H9 (cell line): ENCODE measurements at regions not wholly inside any gene's neighbourhood (a gene's known extent, or its start where the extent isn't known, plus 50 kb on each side); places are given as distances from the start of the nearest gene placed in this dataset.

Experiments
- DNase-seq: peaks from one replicate; pipeline ENCODE4 v3.0.0-alpha.2; 2017
- H2AFZ ChIP-seq: one replicate; pipeline ENCODE4 v1.6.1; 2013; ENCODE audit warnings: mild to moderate bottlenecking, low read length, control low read depth, moderate library complexity
- H2AK5ac ChIP-seq: 2 replicates; pipeline ENCODE4 v1.6.1; 2013; ENCODE audit warnings: low read length, control low read depth, mixed read lengths; ENCODE audit not compliant: insufficient read length
- H2BK120ac ChIP-seq: one replicate; pipeline ENCODE4 v1.6.1; 2013; ENCODE audit warnings: low read depth, mild to moderate bottlenecking, low read length, control low read depth, inconsistent platforms; ENCODE audit not compliant: poor library complexity, severe bottlenecking
- H2BK12ac ChIP-seq: 2 replicates; pipeline ENCODE4 v1.6.1; 2013; ENCODE audit warnings: low read length, control low read depth, mixed read lengths, low read depth; ENCODE audit not compliant: insufficient read length
- H2BK15ac ChIP-seq: 2 replicates; pipeline ENCODE4 v1.6.1; 2013; ENCODE audit warnings: low read depth, low read length, control low read depth
- H2BK20ac ChIP-seq: one replicate; pipeline ENCODE4 v1.6.1; 2013; ENCODE audit warnings: low read depth, mild to moderate bottlenecking, low read length, control low read depth, inconsistent platforms; ENCODE audit not compliant: poor library complexity, severe bottlenecking
- H2BK5ac ChIP-seq: 2 replicates; pipeline ENCODE4 v1.6.1; 2013; ENCODE audit warnings: low read length, control low read depth, mixed read lengths; ENCODE audit not compliant: insufficient read length
- H3K14ac ChIP-seq: 2 replicates; pipeline ENCODE4 v1.6.1; 2013; ENCODE audit warnings: low read length, control low read depth; ENCODE audit not compliant: insufficient read depth
- H3K18ac ChIP-seq: 2 replicates; pipeline ENCODE4 v1.6.1; 2013; ENCODE audit warnings: low read depth, mild to moderate bottlenecking, mixed read lengths, low read length, control low read depth; ENCODE audit not compliant: insufficient read length
- H3K23ac ChIP-seq: 2 replicates; pipeline ENCODE4 v1.6.1; 2013; ENCODE audit warnings: low read length, control low read depth, mixed read lengths, low read depth; ENCODE audit not compliant: insufficient read length
- H3K23me2 ChIP-seq: 2 replicates; pipeline ENCODE4 v1.6.1; 2013; ENCODE audit warnings: low read depth, mild to moderate bottlenecking, mixed read lengths, low read length, control low read depth; ENCODE audit not compliant: insufficient read length, poor library complexity, severe bottlenecking
- H3K27ac ChIP-seq: 2 replicates; pipeline ENCODE4 v1.5.1; 2013; ENCODE audit warnings: low read length, control low read depth, mixed read lengths, low read depth; ENCODE audit not compliant: insufficient read length
- H3K27me3 ChIP-seq: 2 replicates; pipeline ENCODE4 v1.6.1; 2013; ENCODE audit warnings: low read length, control low read depth, inconsistent platforms; ENCODE audit not compliant: insufficient read depth
- H3K4ac ChIP-seq: 2 replicates; pipeline ENCODE4 v1.6.1; 2013; ENCODE audit warnings: low read depth, mild to moderate bottlenecking, control low read depth, inconsistent platforms, low read length, moderate library complexity
- H3K4me1 ChIP-seq: 2 replicates; pipeline ENCODE4 v1.6.1; 2013; ENCODE audit warnings: low read length, control low read depth, inconsistent platforms; ENCODE audit not compliant: insufficient read depth
- H3K4me2 ChIP-seq: 2 replicates; pipeline ENCODE4 v1.6.1; 2013; ENCODE audit warnings: low read length, control low read depth, mixed read lengths; ENCODE audit not compliant: insufficient read length, insufficient read depth
- H3K56ac ChIP-seq: 2 replicates; pipeline ENCODE4 v1.6.1; 2013; ENCODE audit warnings: low read depth, mild to moderate bottlenecking, mixed read lengths, low read length, control low read depth; ENCODE audit not compliant: insufficient read length
- H3K79me1 ChIP-seq: 2 replicates; pipeline ENCODE4 v1.6.1; 2013; ENCODE audit warnings: low read depth, mild to moderate bottlenecking, moderate library complexity, low read length, control low read depth, inconsistent platforms; ENCODE audit not compliant: insufficient read depth, poor library complexity, severe bottlenecking
- H3K79me2 ChIP-seq: 2 replicates; pipeline ENCODE4 v1.6.1; 2013; ENCODE audit warnings: low read length, control low read depth, inconsistent platforms; ENCODE audit not compliant: insufficient read depth
- H3K9ac ChIP-seq: 2 replicates; pipeline ENCODE4 v1.6.1; 2013; ENCODE audit warnings: low read length, control low read depth, mixed read lengths; ENCODE audit not compliant: insufficient read length; ENCODE audit errors: extremely low read depth
- H3K9me3 ChIP-seq: one replicate; pipeline ENCODE4 v1.6.1; 2013; ENCODE audit warnings: low read depth, low read length, inconsistent platforms; ENCODE audit not compliant: control insufficient read depth
- H3T11ph ChIP-seq: one replicate; pipeline ENCODE4 v1.6.1; 2013; ENCODE audit warnings: mild to moderate bottlenecking, low read length, control low read depth, inconsistent platforms
- H4K20me1 ChIP-seq: one replicate; pipeline ENCODE4 v1.6.1; 2013; ENCODE audit not compliant: control insufficient read depth, insufficient read length, insufficient read depth
- H4K5ac ChIP-seq: 2 replicates; pipeline ENCODE4 v1.6.1; 2013; ENCODE audit warnings: low read depth, mild to moderate bottlenecking, mixed read lengths, low read length, control low read depth; ENCODE audit not compliant: insufficient read length
- H4K8ac ChIP-seq: replicated peaks from 2 replicates; pipeline ENCODE4 v1.6.1; 2013; ENCODE audit warnings: low read length, control low read depth, mixed read lengths, low read depth; ENCODE audit not compliant: insufficient read length
- H4K91ac ChIP-seq: 2 replicates; pipeline ENCODE4 v1.6.1; 2013; ENCODE audit warnings: low read depth, mild to moderate bottlenecking, moderate library complexity, mixed read lengths, low read length, control low read depth; ENCODE audit not compliant: insufficient read length
- H3K27ac Mint-ChIP-seq, 3 experiments: 2 replicates in 2 of 3; 3 replicates in 1 of 3; pipeline ENCODE4 v1.8.0; 2020 to 2021; ENCODE audit warnings: mixed read lengths in 3 of 3, mild to moderate bottlenecking in 1 of 3, moderate library complexity in 1 of 3
- H3K27me3 Mint-ChIP-seq: 2 replicates; pipeline ENCODE4 v1.8.0; 2021; ENCODE audit warnings: low read depth, mild to moderate bottlenecking, moderate library complexity, mixed read lengths
- H3K36me3 Mint-ChIP-seq, 3 experiments: 2 replicates in 2 of 3; 3 replicates in 1 of 3; pipeline ENCODE4 v1.8.0; 2020 to 2021; ENCODE audit warnings: low read depth in 3 of 3, mixed read lengths in 3 of 3; ENCODE audit not compliant: insufficient read depth in 1 of 3
- H3K4me1 Mint-ChIP-seq, 2 experiments: 2 replicates each; pipeline ENCODE4 v1.8.0; 2020; ENCODE audit warnings: mixed read lengths in 2 of 2
- H3K4me3 Mint-ChIP-seq, 2 experiments: 2 replicates in 1 of 2; 3 replicates in 1 of 2; pipeline ENCODE4 v1.8.0; 2020 to 2021; ENCODE audit warnings: mild to moderate bottlenecking in 2 of 2, mixed read lengths in 2 of 2, moderate library complexity in 1 of 2
- H3K9me3 Mint-ChIP-seq, 2 experiments: 2 replicates in 1 of 2; 3 replicates in 1 of 2; pipeline ENCODE4 v1.8.0; 2020; ENCODE audit warnings: mild to moderate bottlenecking in 2 of 2, mixed read lengths in 2 of 2, moderate library complexity in 1 of 2
- WGBS: extraction: QIAGEN DNeasy Blood & Tissue Kit; methylation state at CpG from one replicate; pipeline ENCODE4 v1.1.7; 2013; ENCODE audit warnings: missing lambda C conversion rate, low lambda C conversion rate, mixed read lengths; ENCODE audit not compliant: insufficient read length; ENCODE audit errors: extremely low coverage; 5-methylcytosine and 5-hydroxymethylcytosine counted together
- TF ChIP-seq, protein P1 (sequence below): fragments of 200-600 bp; sonication (generic); conservative IDR thresholded peaks from 3 replicates; pipeline ENCODE4 v1.8.0; 2021; ENCODE audit warnings: antibody characterized with exemption, mild to moderate bottlenecking

DNA sequence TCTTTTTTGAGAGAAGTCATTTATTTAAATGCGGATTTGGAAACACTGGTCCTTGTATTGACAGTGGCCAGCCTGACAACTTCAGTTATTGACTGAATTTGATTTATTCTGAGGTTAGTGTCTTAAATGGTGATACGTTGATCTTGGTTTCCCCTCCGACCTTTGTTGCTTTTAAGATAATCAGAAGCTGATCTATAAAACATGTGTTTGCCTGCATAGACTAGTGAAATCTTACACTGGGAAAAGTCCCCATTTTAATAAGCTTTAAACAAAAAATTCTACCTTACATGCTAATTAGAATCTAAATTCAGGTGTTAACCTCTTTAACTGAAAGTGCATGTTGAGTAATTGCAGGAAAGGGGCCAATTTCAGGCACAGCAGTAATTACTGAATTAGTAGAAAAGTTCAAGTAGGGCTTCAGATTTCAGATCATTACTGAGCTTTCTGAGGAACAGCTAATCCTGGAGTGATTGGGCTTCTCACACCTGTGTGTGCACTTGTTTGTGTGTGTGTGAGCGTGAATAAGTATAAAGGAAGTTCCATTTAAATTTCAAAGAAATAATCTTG lies 221.4 kb downstream of the SOX2 start:
- H3K56ac ChIP-seq: no peak overlapping the region
- H3K9me3 Mint-ChIP-seq: peaks cover 0 to 1% of the 10 kb centered on the region in 2 experiments; a peak in 3 of 5 replicates
- TF ChIP-seq, protein P1, sequence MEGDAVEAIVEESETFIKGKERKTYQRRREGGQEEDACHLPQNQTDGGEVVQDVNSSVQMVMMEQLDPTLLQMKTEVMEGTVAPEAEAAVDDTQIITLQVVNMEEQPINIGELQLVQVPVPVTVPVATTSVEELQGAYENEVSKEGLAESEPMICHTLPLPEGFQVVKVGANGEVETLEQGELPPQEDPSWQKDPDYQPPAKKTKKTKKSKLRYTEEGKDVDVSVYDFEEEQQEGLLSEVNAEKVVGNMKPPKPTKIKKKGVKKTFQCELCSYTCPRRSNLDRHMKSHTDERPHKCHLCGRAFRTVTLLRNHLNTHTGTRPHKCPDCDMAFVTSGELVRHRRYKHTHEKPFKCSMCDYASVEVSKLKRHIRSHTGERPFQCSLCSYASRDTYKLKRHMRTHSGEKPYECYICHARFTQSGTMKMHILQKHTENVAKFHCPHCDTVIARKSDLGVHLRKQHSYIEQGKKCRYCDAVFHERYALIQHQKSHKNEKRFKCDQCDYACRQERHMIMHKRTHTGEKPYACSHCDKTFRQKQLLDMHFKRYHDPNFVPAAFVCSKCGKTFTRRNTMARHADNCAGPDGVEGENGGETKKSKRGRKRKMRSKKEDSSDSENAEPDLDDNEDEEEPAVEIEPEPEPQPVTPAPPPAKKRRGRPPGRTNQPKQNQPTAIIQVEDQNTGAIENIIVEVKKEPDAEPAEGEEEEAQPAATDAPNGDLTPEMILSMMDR: no peak
- H2BK20ac ChIP-seq: no peak overlapping the region
- peaks cover 3% of the 10 kb centered on the region; the same call in 1 of the 2 replicates for H3K4me1 ChIP-seq
- H2BK15ac ChIP-seq: no peak overlapping the region
- no peaks in the 10 kb centered on the region for H3K27me3 Mint-ChIP-seq
- H4K5ac ChIP-seq: no peak overlapping the region
- H3K27ac ChIP-seq: no peak overlapping the region
- no peak overlapping the region for H2BK5ac ChIP-seq
- H4K91ac ChIP-seq: no peak overlapping the region
- no CpG with 5 or more reads among the region's 4 CpGs for WGBS
- no peak overlapping the region for H2BK12ac ChIP-seq
- H3K4ac ChIP-seq: no peak overlapping the region
- H3K79me2 ChIP-seq: no peaks in the 10 kb centered on the region
- H3K14ac ChIP-seq: no peak overlapping the region
- H3K79me1 ChIP-seq: no peaks in the 10 kb centered on the region
- no peaks in the 10 kb centered on the region for H3K9me3 ChIP-seq
- H3T11ph ChIP-seq: no peak overlapping the region
- H3K23me2 ChIP-seq: no peaks in the 10 kb centered on the region
- no peak overlapping the region for H3K18ac ChIP-seq
- H4K8ac ChIP-seq: no peak overlapping the region
- H3K27me3 ChIP-seq: no peaks in the 10 kb centered on the region
- H3K36me3 Mint-ChIP-seq: peaks cover 0 to 2% (median 1%) of the 10 kb centered on the region in 3 experiments; a peak in 5 of 7 replicates
- no peak overlapping the region for H3K4me3 Mint-ChIP-seq
- no peak overlapping the region for H3K27ac Mint-ChIP-seq
- no peak overlapping the region for H2AFZ ChIP-seq
- no peak for DNase-seq
- no peak overlapping the region for H2BK120ac ChIP-seq
- no peaks in the 10 kb centered on the region for H4K20me1 ChIP-seq
- H3K9ac ChIP-seq: no peak overlapping the region
- peaks cover 12 to 18% of the 10 kb centered on the region in 2 experiments for H3K4me1 Mint-ChIP-seq
- H3K23ac ChIP-seq: no peak overlapping the region
- no peak overlapping the region for H3K4me2 ChIP-seq
- H2AK5ac ChIP-seq: no peak overlapping the region
